HT1080 (cell line): ENCODE measurements at regions not wholly inside any gene's neighbourhood (a gene's known extent, or its start where the extent isn't known, plus 50 kb on each side); places are given as distances from the start of the nearest gene placed in this dataset.
"Not testable (repeated sequence)": the region's sequence is repeated elsewhere in the genome, so short reads cannot be mapped to it uniquely, and the experiment has no call there.

Source experiments
- DNase-seq: peaks from one replicate; pipeline ENCODE4 v3.0.0-alpha.2; 2015; ENCODE audit warnings: low read depth

- DNase-seq: no peak
Observed at GRCh38 chr15:35282965-35283496, 197.9 kb upstream of the NANOGP8 start.

GRCh38 chr15:35281515-35281914, 196.4 kb upstream of the NANOGP8 start:
- peak; percentile 38 for DNase-seq

GRCh38 chr15:35279811-35280210, 194.7 kb upstream of the NANOGP8 start:
- DNase-seq: no peak

DNA sequence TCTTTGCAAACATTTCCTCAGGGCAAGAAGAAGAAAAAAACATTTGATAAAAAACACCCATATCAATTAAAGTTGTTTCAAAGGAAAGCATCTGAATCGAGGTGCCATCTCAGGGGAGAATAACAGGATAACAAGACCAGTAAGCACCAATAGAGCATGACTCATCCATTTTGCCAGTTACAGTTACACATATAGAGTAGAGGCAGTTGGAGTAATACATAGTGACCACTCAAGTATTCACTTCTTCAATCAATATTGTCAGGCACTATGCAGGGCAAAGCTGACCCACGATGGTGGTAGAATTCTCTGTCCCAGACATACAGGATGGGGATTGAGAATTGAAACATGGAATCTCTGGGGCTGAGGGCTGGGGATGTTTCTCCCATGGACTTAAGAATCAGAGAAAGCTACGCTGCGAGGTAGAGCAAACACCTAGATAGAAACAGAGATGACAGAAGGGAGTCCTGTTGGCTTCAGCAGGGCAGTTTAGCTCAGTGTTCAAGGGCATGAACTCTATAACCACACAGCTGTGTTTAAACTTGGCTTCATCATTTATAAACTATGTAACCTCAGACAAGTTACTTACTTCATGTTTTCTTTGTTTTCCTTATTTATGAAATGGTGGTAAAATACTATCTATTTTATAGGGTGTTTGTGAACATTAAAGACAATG, 186.4 kb upstream of the NANOGP8 start:
- peak; percentile 20 for DNase-seq

DNA sequence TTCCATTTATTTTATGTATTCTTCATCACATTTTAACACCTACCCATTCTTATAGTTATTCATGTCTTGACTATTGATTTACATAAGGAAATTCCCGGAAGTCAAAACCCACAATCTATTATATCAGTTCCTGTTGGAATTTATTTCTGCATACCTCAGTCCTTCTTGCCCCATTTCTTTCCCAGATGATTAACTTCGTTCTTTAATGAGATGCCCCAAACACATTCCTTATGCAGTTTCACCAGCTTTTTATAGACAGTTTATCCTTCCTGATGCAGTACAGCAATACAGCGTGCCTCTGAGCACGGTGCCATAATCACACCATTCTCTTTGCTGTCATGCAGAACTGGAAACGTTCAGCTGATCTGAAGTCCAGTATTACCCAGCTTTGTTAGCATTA, 175.8 kb upstream of the NANOGP8 start:
- DNase-seq: no peak

DNA sequence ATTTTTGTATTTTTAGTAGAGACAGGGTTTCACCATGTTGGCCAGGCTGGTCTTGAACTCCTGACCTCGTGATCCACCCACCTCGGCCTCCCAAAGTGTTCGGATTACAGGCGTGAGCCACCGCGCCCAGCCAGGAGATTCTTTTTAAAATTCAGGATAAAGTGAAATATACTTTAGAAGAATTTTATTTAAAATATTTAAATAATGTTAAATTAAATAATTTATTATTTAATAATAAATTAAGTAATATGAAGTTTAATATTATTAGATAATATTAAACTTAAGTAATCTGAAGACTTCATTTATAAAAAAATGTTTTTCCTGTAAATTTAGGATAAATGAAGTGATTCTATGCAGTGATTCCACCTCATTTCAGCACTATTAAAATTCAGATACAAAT, 175.2 kb upstream of the NANOGP8 start:
- not testable (repeated sequence) for DNase-seq

DNA sequence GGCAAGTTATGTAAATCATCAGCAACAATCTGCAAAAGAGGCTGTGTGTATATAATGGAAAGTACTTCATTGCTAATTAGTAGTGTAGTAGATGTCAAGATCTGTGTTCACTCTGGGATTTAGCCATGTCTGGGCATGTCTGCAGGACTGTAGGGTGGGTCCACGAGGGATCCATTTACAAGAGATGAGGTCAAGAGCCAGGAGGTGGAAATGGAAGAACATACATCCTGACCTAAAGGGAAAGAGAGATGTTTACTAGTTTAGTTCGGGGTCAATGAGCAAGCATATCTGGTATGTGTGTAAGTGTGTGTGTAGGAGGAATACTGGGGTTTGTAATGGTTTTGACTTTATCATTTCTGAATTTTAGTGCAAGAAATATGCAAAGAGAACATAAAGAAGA, 171.5 kb upstream of the NANOGP8 start:
- peak; percentile 1 for DNase-seq

DNA sequence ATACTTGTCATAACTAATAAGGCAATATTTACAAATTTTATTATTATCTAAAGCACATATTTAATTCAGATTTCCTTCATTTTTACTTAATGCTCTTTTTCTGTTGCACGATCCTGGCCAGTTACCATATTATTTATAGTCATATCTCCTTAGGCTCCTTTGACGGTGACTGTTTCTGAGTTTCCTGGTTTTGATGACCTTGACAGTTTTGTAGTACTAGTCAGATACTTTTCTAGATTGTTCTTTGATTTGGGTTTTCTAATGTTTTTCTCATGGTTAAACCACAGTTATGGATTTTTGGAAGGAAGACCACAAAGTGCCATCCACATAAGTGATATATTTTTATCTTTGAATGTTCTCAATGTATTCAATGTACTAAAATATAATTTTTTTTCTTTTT, 171.0 kb upstream of the NANOGP8 start:
- no peak for DNase-seq

DNA sequence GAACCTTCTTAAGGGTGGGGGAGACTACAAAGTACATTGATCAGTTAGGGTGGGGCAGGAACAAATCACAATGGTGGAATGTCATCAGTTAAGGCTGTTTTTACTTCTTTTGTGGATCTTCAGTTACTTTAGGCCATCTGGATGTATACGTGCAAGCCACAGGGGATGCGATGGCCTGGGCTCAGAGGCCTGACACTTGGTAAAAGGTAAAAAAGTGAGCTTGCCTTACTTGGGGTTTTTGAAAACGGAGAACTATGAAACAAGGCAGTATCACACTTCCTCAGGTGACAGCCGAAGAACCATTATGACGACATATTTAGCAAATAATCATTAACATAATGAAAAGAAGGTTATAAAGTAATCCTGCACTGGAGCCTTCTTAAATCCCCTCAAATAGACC, 169.8 kb upstream of the NANOGP8 start:
- DNase-seq: not testable (repeated sequence)

DNA sequence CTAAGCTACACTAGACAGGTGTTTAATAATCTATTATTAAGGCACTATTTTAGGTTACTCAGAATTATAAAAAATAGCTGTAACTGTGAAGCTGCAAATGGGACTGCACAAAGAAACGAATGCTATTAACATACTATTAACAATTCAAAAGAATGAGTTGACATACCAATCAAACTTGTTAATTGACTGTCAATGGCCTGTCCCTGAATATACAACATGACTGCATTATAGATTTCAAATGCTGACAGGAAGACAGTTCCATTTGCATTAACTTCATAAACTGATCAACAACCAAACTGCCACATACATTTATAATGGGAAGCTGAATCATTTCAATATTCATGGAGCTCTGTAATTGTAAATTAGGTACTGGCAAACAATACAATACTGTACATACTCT, 169.0 kb upstream of the NANOGP8 start:
- DNase-seq: no peak

GRCh38 chr15:35252351-35252865, 167.3 kb upstream of the NANOGP8 start:
- DNase-seq: no peak

DNA sequence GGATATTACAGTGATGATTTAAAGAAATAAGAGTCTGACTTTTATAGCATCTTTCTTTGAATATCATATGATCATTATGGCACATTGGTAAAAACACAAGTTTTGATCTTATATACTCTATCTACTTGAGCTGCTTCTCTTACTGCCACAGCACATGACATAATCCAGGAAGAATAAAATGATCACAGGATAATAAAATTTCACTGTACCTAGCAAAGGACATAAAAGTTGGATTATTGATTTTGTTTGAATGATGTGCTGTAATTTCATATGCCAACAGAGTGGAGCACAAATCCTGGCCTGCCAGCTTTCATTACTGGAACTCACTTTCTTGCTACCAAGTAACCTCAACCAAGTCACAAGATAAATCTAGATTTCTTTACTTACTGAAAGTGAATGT, 162.1 kb upstream of the NANOGP8 start:
- DNase-seq: no peak

- DNase-seq: no peak
Observed at GRCh38 chr15:35246451-35246850, 161.4 kb upstream of the NANOGP8 start.

- DNase-seq: not testable (repeated sequence)
Observed at GRCh38 chr15:35245681-35246080, 160.6 kb upstream of the NANOGP8 start.

GRCh38 chr15:35244227-35244626, 159.1 kb upstream of the NANOGP8 start:
- no peak for DNase-seq

GRCh38 chr15:35243758-35244157, 158.7 kb upstream of the NANOGP8 start:
- no peak for DNase-seq

DNA sequence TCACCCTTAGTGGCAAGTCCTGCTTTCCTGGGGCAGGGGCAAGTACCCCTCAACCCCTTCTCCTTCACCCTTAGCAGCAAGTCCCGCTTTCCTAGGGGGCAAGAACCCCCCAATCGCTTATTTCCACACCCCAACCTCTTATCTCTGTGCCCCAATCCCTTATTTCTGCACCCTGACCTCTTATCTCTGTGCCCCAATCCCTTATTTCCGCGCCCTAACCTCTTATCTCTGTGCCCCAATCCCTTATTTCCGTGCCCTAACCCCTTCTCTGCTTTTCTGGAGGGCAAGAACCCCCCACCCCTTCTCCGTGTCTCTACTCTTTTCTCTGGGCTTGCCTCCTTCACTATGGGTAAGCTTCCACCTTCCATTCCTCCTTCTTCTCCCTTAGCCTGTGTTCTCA, 154.6 kb upstream of the NANOGP8 start:
- not testable (repeated sequence) for DNase-seq

GRCh38 chr15:35238448-35238847, 153.4 kb upstream of the NANOGP8 start:
- DNase-seq: not testable (repeated sequence)

GRCh38 chr15:35229085-35229484, 144.0 kb upstream of the NANOGP8 start:
- DNase-seq: no peak

DNA sequence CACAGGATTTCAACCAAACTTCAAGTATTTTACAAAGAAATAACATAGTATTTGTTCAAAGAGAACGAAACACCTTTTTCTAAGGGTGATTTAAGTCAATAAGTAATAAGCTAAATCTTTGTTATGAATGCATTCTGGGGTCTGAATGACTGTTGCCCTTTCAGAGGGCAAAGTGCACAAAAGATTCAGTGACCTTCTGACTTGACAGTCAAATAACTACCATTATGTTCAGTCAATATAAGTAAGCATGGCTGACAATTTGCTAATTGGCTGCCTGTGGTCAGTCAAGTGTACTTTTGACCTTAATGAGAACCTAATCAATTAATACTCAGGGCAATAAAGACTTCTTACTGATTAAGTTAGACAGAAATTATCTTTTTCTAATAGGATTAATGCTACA, 133.1 kb upstream of the NANOGP8 start:
- DNase-seq: no peak

DNA sequence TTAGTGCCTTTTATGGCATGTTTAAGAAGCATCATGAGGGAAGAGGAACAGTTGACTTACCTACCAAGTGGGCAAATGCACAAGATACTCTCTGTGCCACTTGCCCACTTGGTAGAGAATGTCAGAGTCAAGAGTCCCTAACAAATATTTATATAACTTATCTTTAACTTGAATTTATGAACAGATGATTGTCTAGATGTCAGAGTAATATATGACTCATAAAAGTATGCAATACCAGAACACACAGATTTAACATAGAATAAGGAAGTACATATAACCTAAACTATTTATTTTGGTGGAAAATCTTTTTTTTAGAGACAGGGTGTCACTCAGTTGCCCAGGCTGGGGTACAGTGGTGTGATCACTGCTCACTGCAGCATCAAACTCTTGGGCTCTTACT, 130.0 kb upstream of the NANOGP8 start:
- DNase-seq: no peak

DNA sequence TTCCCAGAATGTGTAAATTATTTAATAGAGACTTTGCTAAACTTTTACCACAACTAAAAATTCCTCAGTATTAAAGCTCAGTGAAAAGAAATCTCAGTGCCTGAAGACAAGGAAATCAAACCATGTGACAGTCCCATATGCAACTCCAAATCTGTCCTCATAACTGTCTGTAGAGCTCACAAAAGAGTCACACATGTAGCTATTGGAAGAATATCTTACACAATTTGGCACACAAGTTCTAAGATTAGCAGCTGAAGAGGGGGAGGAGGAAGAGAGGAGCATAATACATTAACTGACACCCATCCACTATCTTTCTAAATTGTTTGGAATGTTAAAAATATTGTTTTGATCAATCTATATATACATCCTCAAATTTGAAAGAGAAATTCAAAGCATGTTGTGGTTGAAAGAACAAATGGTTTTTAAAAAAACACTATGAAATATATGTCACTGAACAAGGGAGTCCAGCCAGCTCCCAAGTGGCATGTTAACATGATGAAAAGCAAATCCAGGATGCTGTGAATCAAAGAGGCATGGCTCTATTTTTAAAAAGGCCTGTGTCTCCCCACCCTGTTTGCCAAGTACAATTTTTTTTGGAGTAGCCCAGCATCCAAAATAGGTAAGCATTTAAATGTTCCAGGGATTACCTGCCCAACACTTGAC, 126.3 kb upstream of the NANOGP8 start:
- no peak for DNase-seq

DNA sequence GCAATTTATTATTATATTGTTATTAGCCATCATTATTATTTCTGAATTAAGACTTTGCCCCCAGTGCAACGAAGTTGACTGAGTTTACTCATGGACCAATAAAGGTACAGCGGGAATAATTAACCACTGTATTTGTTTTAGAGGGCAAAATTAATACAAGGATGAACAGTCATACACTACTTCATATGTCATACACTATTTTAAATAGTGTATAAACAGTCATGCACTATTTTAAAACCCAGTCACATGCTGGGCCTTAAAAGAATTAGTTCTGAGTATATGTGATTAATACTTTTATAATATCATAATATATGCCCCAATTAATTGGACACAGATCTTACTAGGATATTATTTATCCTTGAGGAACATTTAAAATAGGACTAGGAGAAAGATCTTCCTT, 125.3 kb upstream of the NANOGP8 start:
- DNase-seq: no peak
